ENCODE measurements at regions not wholly inside any gene's neighbourhood (a gene's known extent, or its start where the extent isn't known, plus 50 kb on each side); places are given as distances from the start of the nearest gene placed in this dataset.

GRCh38 chr11:92844197-92844596 is 125.3 kb upstream of the MTNR1B start:
- H3K4me2 ChIP-seq (ENCODE audit: extremely low read depth, insufficient read depth, low read length), result no peak overlapping the region
- H4K20me1 ChIP-seq (ENCODE audit: control insufficient read depth, extremely low read depth, insufficient read depth, low read length), result no peaks in the 10 kb centered on the region
- DNase-seq (ENCODE audit: low read depth in 2 of 2), result no peak
- no peaks in the 10 kb centered on the region for H3K9me3 ChIP-seq (ENCODE audit: control insufficient read depth, insufficient read depth, low read depth, low read length)
- no peak overlapping the region for H3K9ac ChIP-seq (ENCODE audit: insufficient read depth, low read length)
- no peak overlapping the region for H3K27ac ChIP-seq (ENCODE audit: insufficient read depth, low read length)
- TF ChIP-seq CTCF (conservative IDR thresholded peaks at IDR 0.05 in 1 of 2, IDR thresholded peaks at IDR 0.05 in 1 of 2; ENCODE audit: low read depth in 1 of 2, low read length in 2 of 2), result no peak
- no peak for TF ChIP-seq EZH2 (IDR thresholded peaks at IDR 0.05; ENCODE audit: low read length, missing control alignments)
- H3K4me3 ChIP-seq (replicated peaks in 1 of 4; ENCODE audit: control extremely low read depth in 1 of 4, insufficient read depth in 1 of 4, low read depth in 3 of 4, low read length in 4 of 4), result no peak overlapping the region
- no peaks in the 10 kb centered on the region for H3K4me1 ChIP-seq (ENCODE audit: control insufficient read depth, extremely low read depth, insufficient read depth, low read length)
- H3K36me3 ChIP-seq (ENCODE audit: control insufficient read depth, insufficient read depth, low read length), result no peaks in the 10 kb centered on the region
- H3K79me2 ChIP-seq (ENCODE audit: control insufficient read depth, insufficient read depth, low read length), result no peaks in the 10 kb centered on the region
- no peaks in the 10 kb centered on the region for H3K27me3 ChIP-seq (ENCODE audit: control insufficient read depth, insufficient read depth, low read length)
- H2AFZ ChIP-seq (ENCODE audit: low read length), result no peak overlapping the region

GRCh38 chr11:92845390-92845789 is 124.1 kb upstream of the MTNR1B start:
- Histone ChIP-seq H3K27me3 (ENCODE audit: control insufficient read depth, insufficient read depth, low read length) (no peaks in the 10 kb centered on the region), H3K4me3 (replicated peaks in 1 of 4; ENCODE audit: control extremely low read depth in 1 of 4, insufficient read depth in 1 of 4, low read depth in 3 of 4, low read length in 4 of 4) (no peak overlapping the region), H3K9me3 (ENCODE audit: control insufficient read depth, insufficient read depth, low read depth, low read length) (no peaks in the 10 kb centered on the region), H3K4me2 (ENCODE audit: extremely low read depth, insufficient read depth, low read length) (no peak overlapping the region), H4K20me1 (ENCODE audit: control insufficient read depth, extremely low read depth, insufficient read depth, low read length) (no peaks in the 10 kb centered on the region), H3K27ac (ENCODE audit: insufficient read depth, low read length) (no peak overlapping the region), H3K36me3 (ENCODE audit: control insufficient read depth, insufficient read depth, low read length) (no peaks in the 10 kb centered on the region), H3K9ac (ENCODE audit: insufficient read depth, low read length) (no peak overlapping the region), H3K79me2 (ENCODE audit: control insufficient read depth, insufficient read depth, low read length) (no peaks in the 10 kb centered on the region), H3K4me1 (ENCODE audit: control insufficient read depth, extremely low read depth, insufficient read depth, low read length) (no peaks in the 10 kb centered on the region), H2AFZ (ENCODE audit: low read length) (no peak overlapping the region)
- no peak for DNase-seq (ENCODE audit: low read depth in 2 of 2)
- TF ChIP-seq CTCF (conservative IDR thresholded peaks at IDR 0.05 in 1 of 2, IDR thresholded peaks at IDR 0.05 in 1 of 2; ENCODE audit: low read depth in 1 of 2, low read length in 2 of 2) (no peak), EZH2 (IDR thresholded peaks at IDR 0.05; ENCODE audit: low read length, missing control alignments) (no peak)

DNA sequence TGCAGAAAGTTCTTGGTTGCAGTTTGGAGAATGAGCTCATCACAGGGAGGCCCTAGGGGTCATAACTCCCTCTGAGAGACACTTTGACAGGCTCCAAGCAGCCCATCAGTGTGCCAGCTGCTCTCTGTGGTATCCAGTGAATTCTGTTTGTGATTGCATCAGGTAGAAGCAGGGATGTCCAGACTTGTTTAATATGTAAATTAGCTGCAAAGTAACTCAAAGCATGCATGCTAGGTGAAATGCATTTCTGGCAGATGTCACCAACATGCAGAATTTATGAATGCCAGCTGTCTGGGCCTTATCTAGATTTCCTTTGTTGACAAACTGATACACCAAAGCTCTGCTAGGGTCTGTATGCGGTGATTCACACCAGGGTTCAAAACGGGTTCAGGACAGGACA is 123.6 kb upstream of the MTNR1B start:
- Histone ChIP-seq H3K9ac (ENCODE audit: insufficient read depth, low read length) (no peak overlapping the region), H3K4me3 (replicated peaks in 1 of 4; ENCODE audit: control extremely low read depth in 1 of 4, insufficient read depth in 1 of 4, low read depth in 3 of 4, low read length in 4 of 4) (no peak overlapping the region), H3K36me3 (ENCODE audit: control insufficient read depth, insufficient read depth, low read length) (no peaks in the 10 kb centered on the region), H3K79me2 (ENCODE audit: control insufficient read depth, insufficient read depth, low read length) (no peaks in the 10 kb centered on the region), H2AFZ (ENCODE audit: low read length) (no peak overlapping the region), H3K4me1 (ENCODE audit: control insufficient read depth, extremely low read depth, insufficient read depth, low read length) (no peaks in the 10 kb centered on the region), H4K20me1 (ENCODE audit: control insufficient read depth, extremely low read depth, insufficient read depth, low read length) (no peaks in the 10 kb centered on the region), H3K27ac (ENCODE audit: insufficient read depth, low read length) (no peak overlapping the region), H3K27me3 (ENCODE audit: control insufficient read depth, insufficient read depth, low read length) (no peaks in the 10 kb centered on the region), H3K9me3 (ENCODE audit: control insufficient read depth, insufficient read depth, low read depth, low read length) (no peaks in the 10 kb centered on the region), H3K4me2 (ENCODE audit: extremely low read depth, insufficient read depth, low read length) (no peak overlapping the region)
- DNase-seq (ENCODE audit: low read depth in 2 of 2), result no peak
- no peak for TF ChIP-seq EZH2 (IDR thresholded peaks at IDR 0.05; ENCODE audit: low read length, missing control alignments)
- TF ChIP-seq CTCF (conservative IDR thresholded peaks at IDR 0.05 in 1 of 2, IDR thresholded peaks at IDR 0.05 in 1 of 2; ENCODE audit: low read depth in 1 of 2, low read length in 2 of 2), result no peak
